ENCODE measurements at regions not wholly inside any gene's neighbourhood (a gene's known extent, or its start where the extent isn't known, plus 50 kb on each side); places are given as distances from the start of the nearest gene placed in this dataset.

DNA sequence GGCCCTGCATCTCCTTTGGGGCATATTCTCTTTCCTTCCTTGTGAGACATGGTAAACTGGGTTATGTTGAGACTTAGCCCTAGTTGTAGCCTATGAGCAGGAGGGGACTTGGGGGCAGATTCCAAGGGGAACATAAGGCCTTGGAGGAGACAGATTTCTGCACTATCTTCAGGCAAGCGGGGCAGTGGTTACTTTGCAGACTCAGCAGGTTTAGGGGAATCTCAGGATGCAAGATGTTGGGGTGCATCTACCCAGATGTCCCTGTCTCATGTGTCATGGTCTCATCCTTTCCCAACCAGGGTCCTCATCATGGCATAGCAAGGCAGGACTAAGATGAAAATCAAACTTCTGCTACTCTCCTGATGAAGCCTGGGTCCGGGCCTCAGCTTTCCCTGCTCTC is 58.6 kb upstream of the PTPRT start:
- DNase-seq (ENCODE audit: low spot score) = no peak
- TF ChIP-seq, protein P1, sequence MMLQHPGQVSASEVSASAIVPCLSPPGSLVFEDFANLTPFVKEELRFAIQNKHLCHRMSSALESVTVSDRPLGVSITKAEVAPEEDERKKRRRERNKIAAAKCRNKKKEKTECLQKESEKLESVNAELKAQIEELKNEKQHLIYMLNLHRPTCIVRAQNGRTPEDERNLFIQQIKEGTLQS (IDR thresholded peaks at IDR 0.05) = no peak
- TF ChIP-seq EGR1 (IDR thresholded peaks at IDR 0.05; ENCODE audit: low read depth in 2 of 2) = no peak
- TF ChIP-seq NR2F2 (IDR thresholded peaks at IDR 0.05) = no peak
- no peak for TF ChIP-seq SP1 (IDR thresholded peaks at IDR 0.05)
- TF ChIP-seq GABPA (IDR thresholded peaks at IDR 0.05 in 1 of 2, conservative IDR thresholded peaks at IDR 0.05 in 1 of 2) = no peak
- TF ChIP-seq CTCF (IDR thresholded peaks at IDR 0.05; ENCODE audit: low read depth, low read length, missing input control) = no peak
- no peak for TF ChIP-seq REST (IDR thresholded peaks at IDR 0.05)

DNA sequence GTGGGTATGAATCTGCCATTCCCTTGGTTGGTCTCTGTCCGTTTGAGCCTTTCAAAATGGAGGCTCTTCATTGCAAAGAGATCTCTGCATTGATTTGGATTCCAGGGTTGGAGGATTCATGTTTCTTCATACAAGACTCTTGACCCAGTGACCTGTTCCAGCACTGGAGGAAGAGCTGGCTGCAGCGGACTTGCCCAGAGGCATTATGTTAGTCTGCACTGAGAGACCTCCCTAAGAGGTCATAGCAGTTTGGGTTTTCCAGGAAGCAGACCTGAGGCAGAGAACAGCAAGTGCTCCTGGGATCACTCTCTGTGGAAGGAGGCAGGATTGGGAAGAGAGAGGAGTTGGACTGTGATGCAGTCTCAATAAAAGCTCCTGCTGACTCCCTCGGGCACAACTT is 57.7 kb upstream of the PTPRT start:
- no peak for DNase-seq (ENCODE audit: low spot score)
- WGBS = 46% methylated on average over 3 of the region's 3 CpGs
- Histone ChIP-seq H3K9me3 (ENCODE audit: control insufficient read depth in 4 of 4, low read length in 3 of 4) (no peaks in the 10 kb centered on the region), H3K9ac (ENCODE audit: low read depth in 1 of 2, low read length in 2 of 2) (no peak overlapping the region), H3K27me3 (ENCODE audit: control insufficient read depth in 4 of 4, insufficient read depth in 4 of 4, low read length in 3 of 4) (peaks cover 0 to 4% (median under 1%) of the 10 kb centered on the region in 4 donors), H3K4me1 (ENCODE audit: control insufficient read depth in 4 of 4, insufficient read depth in 4 of 4, low read length in 3 of 4) (no peaks in the 10 kb centered on the region), H3K27ac (ENCODE audit: low read depth in 1 of 2, low read length in 2 of 2) (no peak overlapping the region), H3K36me3 (ENCODE audit: control insufficient read depth in 4 of 4, insufficient read depth in 3 of 4, low read depth in 1 of 4, low read length in 3 of 4) (no peaks in the 10 kb centered on the region), H3K4me3 (ENCODE audit: low read depth in 1 of 3, low read length in 3 of 3) (no peak overlapping the region)
- TF ChIP-seq EGR1 (IDR thresholded peaks at IDR 0.05; ENCODE audit: low read depth in 2 of 2) = no peak

More for the DNA sequence above, 58.6 kb upstream of the PTPRT start:
- peaks cover 0 to 4% (median under 1%) of the 10 kb centered on the region in 4 donors for H3K27me3 ChIP-seq (ENCODE audit: control insufficient read depth in 4 of 4, insufficient read depth in 4 of 4, low read length in 3 of 4)
- H3K36me3 ChIP-seq (ENCODE audit: control insufficient read depth in 4 of 4, insufficient read depth in 3 of 4, low read depth in 1 of 4, low read length in 3 of 4) = no peaks in the 10 kb centered on the region
- no peak overlapping the region for H3K9ac ChIP-seq (ENCODE audit: low read depth in 1 of 2, low read length in 2 of 2)
- H3K4me1 ChIP-seq (ENCODE audit: control insufficient read depth in 4 of 4, insufficient read depth in 4 of 4, low read length in 3 of 4) = no peaks in the 10 kb centered on the region
- H3K4me3 ChIP-seq (ENCODE audit: low read depth in 1 of 3, low read length in 3 of 3) = no peak overlapping the region
- H3K27ac ChIP-seq (ENCODE audit: low read depth in 1 of 2, low read length in 2 of 2) = no peak overlapping the region
- no peaks in the 10 kb centered on the region for H3K9me3 ChIP-seq (ENCODE audit: control insufficient read depth in 4 of 4, low read length in 3 of 4)
- 59% methylated on average over 2 of the region's 2 CpGs for WGBS

DNA sequence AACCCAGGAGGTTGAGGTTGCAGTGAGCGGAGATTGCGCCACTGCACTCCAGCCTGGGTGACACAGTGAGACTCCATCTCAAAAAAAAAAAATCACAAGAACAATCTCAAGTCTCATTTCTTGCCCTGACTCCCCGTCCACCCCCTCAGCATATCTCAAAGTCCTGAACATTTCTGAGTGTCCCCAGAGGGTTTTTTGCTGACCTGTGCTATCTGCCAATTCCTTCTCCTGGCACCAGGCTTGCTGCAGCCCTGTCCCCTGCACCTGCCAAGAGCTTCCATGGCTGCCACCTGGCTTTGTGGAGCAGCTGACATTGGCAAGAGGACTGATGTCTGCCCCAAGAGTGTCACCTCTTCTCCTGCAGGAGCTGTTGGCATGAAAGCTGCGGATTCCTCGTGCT is 54.9 kb upstream of the PTPRT start:
- H3K9me3 ChIP-seq (ENCODE audit: control insufficient read depth in 4 of 4, low read length in 3 of 4) = no peaks in the 10 kb centered on the region
- no peak overlapping the region for H3K9ac ChIP-seq (ENCODE audit: low read depth in 1 of 2, low read length in 2 of 2)
- H3K27me3 ChIP-seq (ENCODE audit: control insufficient read depth in 4 of 4, insufficient read depth in 4 of 4, low read length in 3 of 4) = peaks cover 0 to 2% (median 0%) of the 10 kb centered on the region in 4 donors
- no peak overlapping the region for H3K4me3 ChIP-seq (ENCODE audit: low read depth in 1 of 3, low read length in 3 of 3)
- 69% methylated on average over 5 of the region's 5 CpGs for WGBS
- TF ChIP-seq REST (IDR thresholded peaks at IDR 0.05) (no peak), RXRA (IDR thresholded peaks at IDR 0.05) (no peak), HNF4A (conservative IDR thresholded peaks at IDR 0.05) (no peak), HNF4G (IDR thresholded peaks at IDR 0.05) (no peak), RAD21 (IDR thresholded peaks at IDR 0.05) (no peak), TAF1 (conservative IDR thresholded peaks at IDR 0.05) (no peak), FOXA1 (IDR thresholded peaks at IDR 0.05) (no peak), EGR1 (IDR thresholded peaks at IDR 0.05; ENCODE audit: low read depth in 2 of 2) (no peak), YY1 (IDR thresholded peaks at IDR 0.05) (no peak), JUND (IDR thresholded peaks at IDR 0.05) (no peak)
- TF ChIP-seq, protein P2, sequence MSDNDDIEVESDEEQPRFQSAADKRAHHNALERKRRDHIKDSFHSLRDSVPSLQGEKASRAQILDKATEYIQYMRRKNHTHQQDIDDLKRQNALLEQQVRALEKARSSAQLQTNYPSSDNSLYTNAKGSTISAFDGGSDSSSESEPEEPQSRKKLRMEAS (IDR thresholded peaks at IDR 0.05) = no peak
- TF ChIP-seq, protein P3, sequence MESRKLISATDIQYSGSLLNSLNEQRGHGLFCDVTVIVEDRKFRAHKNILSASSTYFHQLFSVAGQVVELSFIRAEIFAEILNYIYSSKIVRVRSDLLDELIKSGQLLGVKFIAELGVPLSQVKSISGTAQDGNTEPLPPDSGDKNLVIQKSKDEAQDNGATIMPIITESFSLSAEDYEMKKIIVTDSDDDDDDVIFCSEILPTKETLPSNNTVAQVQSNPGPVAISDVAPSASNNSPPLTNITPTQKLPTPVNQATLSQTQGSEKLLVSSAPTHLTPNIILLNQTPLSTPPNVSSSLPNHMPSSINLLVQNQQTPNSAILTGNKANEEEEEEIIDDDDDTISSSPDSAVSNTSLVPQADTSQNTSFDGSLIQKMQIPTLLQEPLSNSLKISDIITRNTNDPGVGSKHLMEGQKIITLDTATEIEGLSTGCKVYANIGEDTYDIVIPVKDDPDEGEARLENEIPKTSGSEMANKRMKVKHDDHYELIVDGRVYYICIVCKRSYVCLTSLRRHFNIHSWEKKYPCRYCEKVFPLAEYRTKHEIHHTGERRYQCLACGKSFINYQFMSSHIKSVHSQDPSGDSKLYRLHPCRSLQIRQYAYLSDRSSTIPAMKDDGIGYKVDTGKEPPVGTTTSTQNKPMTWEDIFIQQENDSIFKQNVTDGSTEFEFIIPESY (IDR thresholded peaks at IDR 0.05) = no peak
- TF ChIP-seq, protein P1 (IDR thresholded peaks at IDR 0.05) = no peak
- no peaks in the 10 kb centered on the region for H3K36me3 ChIP-seq (ENCODE audit: control insufficient read depth in 4 of 4, insufficient read depth in 3 of 4, low read depth in 1 of 4, low read length in 3 of 4)
- no peak for DNase-seq (ENCODE audit: low spot score)
- no peak overlapping the region for H3K27ac ChIP-seq (ENCODE audit: low read depth in 1 of 2, low read length in 2 of 2)
- H3K4me1 ChIP-seq (ENCODE audit: control insufficient read depth in 4 of 4, insufficient read depth in 4 of 4, low read length in 3 of 4) = no peaks in the 10 kb centered on the region
